Type B pancreatic cell (in vitro differentiated cells): ENCODE measurements at regions not wholly inside any gene's neighbourhood (a gene's known extent, or its start where the extent isn't known, plus 50 kb on each side); places are given as distances from the start of the nearest gene placed in this dataset.

Experiments
- DNase-seq: peaks from one replicate; pipeline ENCODE4 v3.0.0; 2021; ENCODE audit warnings: mixed read lengths; ENCODE audit not compliant: unreplicated experiment; ENCODE audit errors: extremely low spot score
- H3K27ac Mint-ChIP-seq: 2 replicates; pipeline ENCODE4 v1.8.0; 2021; ENCODE audit warnings: mild to moderate bottlenecking, mixed read lengths
- H3K27me3 Mint-ChIP-seq: 2 replicates; pipeline ENCODE4 v1.8.0; 2021; ENCODE audit warnings: mixed read lengths
- H3K36me3 Mint-ChIP-seq: 2 replicates; pipeline ENCODE4 v1.8.0; 2021; ENCODE audit warnings: mixed read lengths
- H3K4me1 Mint-ChIP-seq: one replicate; pipeline ENCODE4 v1.8.0; 2021; ENCODE audit warnings: mixed read lengths; ENCODE audit not compliant: unreplicated experiment
- H3K4me3 Mint-ChIP-seq: 2 replicates; pipeline ENCODE4 v1.8.0; 2021; ENCODE audit warnings: mild to moderate bottlenecking, mixed read lengths
- H3K9me3 Mint-ChIP-seq: 2 replicates; pipeline ENCODE4 v1.8.0; 2021; ENCODE audit warnings: mixed read lengths
- TF ChIP-seq, protein P1 (sequence below): fragments of 200-600 bp; sonication (generic); conservative IDR thresholded peaks from 2 replicates; pipeline ENCODE4 v1.5.0; 2021; ENCODE audit warnings: antibody characterized with exemption, mild to moderate bottlenecking

DNA sequence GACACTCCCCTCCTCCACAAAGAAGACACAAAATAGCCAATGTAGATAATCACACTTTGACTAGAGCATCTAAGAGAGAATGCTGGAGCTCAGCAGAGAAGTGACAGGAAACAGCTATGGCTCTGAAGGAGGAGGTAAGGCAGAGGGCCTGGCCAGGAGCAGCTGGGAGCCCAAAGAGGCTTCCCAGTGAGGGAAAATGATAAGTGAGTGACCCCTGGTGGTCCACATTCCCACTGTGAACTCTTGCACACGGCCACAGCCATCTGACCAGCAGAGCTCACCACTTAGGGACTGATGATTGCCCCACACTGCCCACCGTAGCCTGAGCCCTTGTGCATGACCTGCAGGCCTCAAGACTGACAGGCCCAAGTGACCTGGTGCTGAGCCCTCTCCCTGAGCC lies 162.7 kb upstream of the GALNTL6 start:
- no peak for DNase-seq
- H3K36me3 Mint-ChIP-seq, result no peaks in the 10 kb centered on the region
- no peaks in the 10 kb centered on the region for H3K27me3 Mint-ChIP-seq
- no peak overlapping the region for H3K27ac Mint-ChIP-seq
- no peak overlapping the region for H3K4me3 Mint-ChIP-seq
- TF ChIP-seq, protein P1, sequence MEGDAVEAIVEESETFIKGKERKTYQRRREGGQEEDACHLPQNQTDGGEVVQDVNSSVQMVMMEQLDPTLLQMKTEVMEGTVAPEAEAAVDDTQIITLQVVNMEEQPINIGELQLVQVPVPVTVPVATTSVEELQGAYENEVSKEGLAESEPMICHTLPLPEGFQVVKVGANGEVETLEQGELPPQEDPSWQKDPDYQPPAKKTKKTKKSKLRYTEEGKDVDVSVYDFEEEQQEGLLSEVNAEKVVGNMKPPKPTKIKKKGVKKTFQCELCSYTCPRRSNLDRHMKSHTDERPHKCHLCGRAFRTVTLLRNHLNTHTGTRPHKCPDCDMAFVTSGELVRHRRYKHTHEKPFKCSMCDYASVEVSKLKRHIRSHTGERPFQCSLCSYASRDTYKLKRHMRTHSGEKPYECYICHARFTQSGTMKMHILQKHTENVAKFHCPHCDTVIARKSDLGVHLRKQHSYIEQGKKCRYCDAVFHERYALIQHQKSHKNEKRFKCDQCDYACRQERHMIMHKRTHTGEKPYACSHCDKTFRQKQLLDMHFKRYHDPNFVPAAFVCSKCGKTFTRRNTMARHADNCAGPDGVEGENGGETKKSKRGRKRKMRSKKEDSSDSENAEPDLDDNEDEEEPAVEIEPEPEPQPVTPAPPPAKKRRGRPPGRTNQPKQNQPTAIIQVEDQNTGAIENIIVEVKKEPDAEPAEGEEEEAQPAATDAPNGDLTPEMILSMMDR, result peak; percentile 58
- H3K9me3 Mint-ChIP-seq, result no peaks in the 10 kb centered on the region
- H3K4me1 Mint-ChIP-seq, result no peaks in the 10 kb centered on the region

DNA sequence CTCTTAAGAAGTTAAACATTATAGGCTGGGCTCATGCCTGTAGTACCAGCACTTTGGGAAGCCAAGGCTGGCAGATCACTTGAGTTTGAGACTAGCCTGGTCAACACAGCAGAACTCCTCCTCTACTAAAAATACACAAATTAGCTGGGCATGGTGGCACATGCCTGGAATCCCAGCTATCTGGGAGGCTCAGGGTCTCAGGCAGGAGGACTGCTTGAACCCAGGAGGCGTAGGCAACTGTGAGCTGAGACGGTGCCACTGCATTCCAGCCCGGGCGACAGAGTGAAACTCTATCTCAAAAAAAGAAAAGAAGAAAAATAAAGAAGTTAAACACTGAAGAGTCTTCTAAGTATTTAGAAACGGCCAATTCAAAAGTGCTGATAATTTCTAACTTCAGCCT lies 164.3 kb upstream of the GALNTL6 start:
- H3K36me3 Mint-ChIP-seq, result no peaks in the 10 kb centered on the region
- H3K4me1 Mint-ChIP-seq, result no peaks in the 10 kb centered on the region
- no peak overlapping the region for H3K4me3 Mint-ChIP-seq
- no peaks in the 10 kb centered on the region for H3K27me3 Mint-ChIP-seq
- no peak overlapping the region for H3K27ac Mint-ChIP-seq
- no peak for DNase-seq
- TF ChIP-seq, protein P1, result no peak
- no peaks in the 10 kb centered on the region for H3K9me3 Mint-ChIP-seq

DNA sequence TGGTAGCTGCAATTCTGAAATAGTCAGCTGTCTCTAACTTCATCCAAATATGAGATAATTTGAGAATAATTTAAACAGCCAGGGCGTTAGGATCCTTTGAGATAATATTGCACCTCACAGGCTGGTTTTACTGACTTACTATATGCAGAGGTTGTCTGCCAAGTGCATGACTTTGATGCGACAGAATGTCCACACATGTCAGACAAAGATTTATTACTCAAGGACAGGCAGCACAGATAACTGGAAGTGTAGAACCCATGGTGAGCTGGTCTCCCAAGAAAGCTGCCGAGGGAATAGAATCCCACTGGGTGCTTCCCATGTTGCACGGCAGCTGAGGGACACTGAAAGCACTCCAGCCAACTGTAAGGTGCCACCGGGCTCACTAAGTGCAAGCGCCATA lies 166.2 kb upstream of the GALNTL6 start:
- no peak overlapping the region for H3K27ac Mint-ChIP-seq
- H3K4me1 Mint-ChIP-seq, result no peaks in the 10 kb centered on the region
- TF ChIP-seq, protein P1, result no peak
- H3K9me3 Mint-ChIP-seq, result no peaks in the 10 kb centered on the region
- H3K4me3 Mint-ChIP-seq, result no peak overlapping the region
- no peak for DNase-seq
- no peaks in the 10 kb centered on the region for H3K27me3 Mint-ChIP-seq
- no peaks in the 10 kb centered on the region for H3K36me3 Mint-ChIP-seq

DNA sequence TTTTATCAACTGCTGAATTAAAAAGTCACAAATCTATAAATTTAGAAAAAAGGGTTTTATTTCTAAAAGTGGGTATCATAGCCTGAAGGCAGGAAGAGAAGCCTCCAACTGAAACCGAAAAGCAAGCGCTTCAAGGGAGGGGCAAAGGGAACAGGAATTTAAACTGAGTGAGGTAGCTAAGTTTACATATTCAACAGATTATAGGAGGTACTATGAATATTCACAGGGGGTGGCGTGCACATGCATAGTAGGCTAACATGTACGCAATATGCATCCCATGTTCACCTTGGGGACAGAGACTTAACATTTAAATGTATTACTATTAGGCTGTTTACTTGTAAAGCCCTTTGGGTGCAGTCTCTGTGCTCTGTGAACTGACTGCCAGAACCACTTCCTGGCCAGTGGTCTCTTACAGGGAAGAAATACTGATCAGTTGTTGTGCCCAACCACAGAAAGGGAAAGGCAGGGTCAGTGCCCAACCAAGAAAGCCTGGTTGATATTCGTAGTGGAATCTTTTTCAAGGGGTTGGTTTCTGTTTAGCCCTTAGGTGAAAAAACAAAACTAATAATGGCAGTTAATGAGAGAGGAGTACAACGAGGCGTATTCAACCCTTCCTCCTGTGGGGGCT lies 168.7 kb upstream of the GALNTL6 start:
- no peaks in the 10 kb centered on the region for H3K27me3 Mint-ChIP-seq
- no peak overlapping the region for H3K27ac Mint-ChIP-seq
- DNase-seq, result no peak
- H3K9me3 Mint-ChIP-seq, result no peaks in the 10 kb centered on the region
- H3K4me3 Mint-ChIP-seq, result no peak overlapping the region
- TF ChIP-seq, protein P1, result no peak
- H3K36me3 Mint-ChIP-seq, result no peaks in the 10 kb centered on the region
- H3K4me1 Mint-ChIP-seq, result peaks cover 9% of the 10 kb centered on the region

DNA sequence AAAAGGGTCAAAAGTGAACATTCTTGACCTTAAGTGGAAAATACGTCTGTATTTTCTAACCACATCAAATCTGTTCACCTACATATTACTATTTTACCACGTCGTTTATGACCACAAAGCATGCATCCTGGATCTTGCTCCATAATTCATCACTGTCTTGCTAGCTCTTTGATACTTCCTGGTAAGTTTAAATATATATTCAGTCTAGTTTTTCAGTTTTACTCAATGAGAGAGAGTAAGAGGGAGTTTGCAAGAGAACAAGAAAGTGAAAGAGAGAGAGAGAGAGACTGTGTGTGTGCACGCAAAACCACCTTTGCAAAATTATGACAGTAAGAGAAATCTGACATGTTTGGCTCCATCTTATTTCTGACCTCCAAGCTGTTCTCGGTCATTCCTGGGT lies 173.7 kb upstream of the GALNTL6 start:
- no peaks in the 10 kb centered on the region for H3K27me3 Mint-ChIP-seq
- peak overlapping the region; percentile 4 for H3K4me3 Mint-ChIP-seq
- TF ChIP-seq, protein P1, result no peak
- DNase-seq, result no peak
- H3K36me3 Mint-ChIP-seq, result no peaks in the 10 kb centered on the region
- no peaks in the 10 kb centered on the region for H3K9me3 Mint-ChIP-seq
- peak overlapping the region; percentile 6 for H3K27ac Mint-ChIP-seq
- H3K4me1 Mint-ChIP-seq, result peaks cover 18% of the 10 kb centered on the region

DNA sequence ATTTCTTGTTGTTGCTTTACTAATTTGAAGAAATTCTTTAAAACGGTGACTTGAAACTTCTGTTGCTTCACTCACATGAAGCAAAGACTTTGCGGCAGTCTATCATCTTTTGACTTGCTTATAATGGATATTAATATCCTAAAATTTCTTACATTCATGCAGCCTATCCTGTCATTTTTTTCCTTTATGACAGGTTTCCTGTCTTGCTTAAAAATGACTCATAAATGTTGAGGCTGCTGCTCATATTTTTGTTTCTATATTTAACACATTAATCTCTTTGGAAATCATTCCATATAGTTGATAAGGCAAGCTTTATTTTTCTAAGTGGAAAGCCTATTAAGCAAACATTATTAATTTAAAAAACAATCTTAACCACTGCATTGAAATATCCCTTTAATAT lies 176.6 kb upstream of the GALNTL6 start:
- Mint-ChIP-seq H3K27ac (no peak overlapping the region), H3K9me3 (peaks cover 5% of the 10 kb centered on the region), H3K36me3 (no peaks in the 10 kb centered on the region), H3K4me1 (peaks cover 18% of the 10 kb centered on the region), H3K4me3 (no peak overlapping the region), H3K27me3 (no peaks in the 10 kb centered on the region)
- DNase-seq, result no peak
- TF ChIP-seq, protein P1, result no peak
